ENCODE measurements at regions not wholly inside any gene's neighbourhood (a gene's known extent, or its start where the extent isn't known, plus 50 kb on each side); places are given as distances from the start of the nearest gene placed in this dataset.

DNA sequence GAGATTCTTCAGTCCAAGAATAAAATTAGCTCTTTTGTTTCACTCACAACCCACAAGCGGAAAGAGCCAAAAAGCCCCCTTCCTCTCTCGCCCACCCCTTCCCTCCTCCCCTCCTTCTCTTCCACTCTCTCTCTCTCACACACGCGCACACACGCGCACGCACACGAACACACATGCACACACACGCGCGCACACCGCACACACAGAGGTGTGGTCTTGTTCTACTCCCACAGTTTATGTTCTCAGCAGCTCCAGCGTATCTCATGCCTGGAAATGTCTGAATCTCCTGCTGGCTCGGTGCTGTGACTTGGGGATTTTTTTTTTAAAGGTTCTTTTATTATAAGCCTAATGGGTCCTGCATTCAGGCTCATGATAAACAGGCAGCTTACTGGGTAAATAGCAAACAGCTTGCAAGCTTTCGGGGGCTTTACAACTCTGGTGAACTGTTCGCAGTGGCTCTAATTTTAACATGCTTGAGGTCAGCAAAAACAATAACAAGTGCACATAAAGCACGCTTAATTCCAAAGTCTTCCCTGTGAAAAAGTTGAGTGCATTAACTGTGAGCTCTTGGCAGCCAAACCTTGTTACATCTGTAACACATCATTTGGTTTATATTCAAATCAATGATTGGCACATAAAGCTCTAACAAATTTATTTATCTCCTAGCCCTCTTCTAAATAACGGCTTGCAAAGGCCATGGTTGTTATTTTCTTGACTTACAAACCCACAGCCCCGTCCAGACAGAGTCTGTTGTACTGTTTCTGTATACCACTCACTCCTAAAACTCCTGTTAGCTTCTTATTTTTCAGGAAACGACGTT is 424.1 kb upstream of the MGMT start:
- Histone ChIP-seq H3K9me3 (ENCODE audit: control insufficient read depth, low read length) (no peaks in the 10 kb centered on the region), H3K9ac (ENCODE audit: low read length) (no peak overlapping the region)

DNA sequence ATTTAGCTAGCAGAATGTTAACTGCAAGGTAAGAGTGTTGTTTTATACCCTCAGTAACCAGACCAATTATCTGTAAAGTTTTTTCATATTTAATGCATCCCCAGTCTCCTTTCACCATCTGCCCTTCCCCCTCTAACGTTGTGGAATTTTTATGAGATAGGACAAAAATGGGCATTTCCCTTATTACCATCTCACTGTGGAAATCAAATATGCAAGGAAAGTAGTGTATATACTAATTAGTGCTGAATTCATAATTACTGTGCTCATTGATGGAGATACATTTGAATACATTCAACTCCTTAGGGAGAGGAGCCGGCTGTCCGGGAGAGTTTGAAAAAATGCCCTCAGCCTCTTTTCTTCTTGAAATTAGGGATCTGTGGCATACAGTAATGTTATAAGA is 423.4 kb upstream of the MGMT start:
- H3K27me3 ChIP-seq (ENCODE audit: control insufficient read depth, insufficient read depth, low read length): no peaks in the 10 kb centered on the region

More for the DNA sequence above, 424.1 kb upstream of the MGMT start:
- Histone ChIP-seq H3K27me3 (ENCODE audit: control insufficient read depth, insufficient read depth, low read length) (no peaks in the 10 kb centered on the region), H3K4me3 (ENCODE audit: low read length) (no peak overlapping the region), H3K36me3 (ENCODE audit: control insufficient read depth, insufficient read depth, low read length) (no peaks in the 10 kb centered on the region), H3K4me1 (ENCODE audit: control insufficient read depth, insufficient read depth, low read length) (no peaks in the 10 kb centered on the region)

DNA sequence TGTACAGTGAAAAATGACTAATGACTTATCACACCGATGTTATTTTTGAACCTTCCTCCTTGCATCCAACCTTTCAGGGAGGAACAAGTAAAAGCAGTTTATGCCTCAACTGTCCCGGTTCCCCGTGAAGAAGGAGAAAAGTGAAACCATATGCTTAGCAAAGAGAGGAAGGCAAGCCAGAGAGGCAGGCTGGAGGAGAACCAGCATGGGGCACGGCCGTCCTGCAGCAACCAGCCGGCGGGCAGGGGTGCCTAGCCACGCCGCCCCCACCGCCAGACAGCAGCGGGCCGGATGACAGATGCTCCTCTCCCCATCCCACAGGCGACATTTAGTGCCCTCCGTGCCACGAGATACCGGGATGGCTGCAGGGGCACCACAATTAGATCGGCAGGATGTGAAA is 421.4 kb upstream of the MGMT start:
- H3K4me1 ChIP-seq (ENCODE audit: control insufficient read depth, insufficient read depth, low read length): no peaks in the 10 kb centered on the region
- H3K9me3 ChIP-seq (ENCODE audit: control insufficient read depth, low read length): no peaks in the 10 kb centered on the region
- H3K36me3 ChIP-seq (ENCODE audit: control insufficient read depth, insufficient read depth, low read length): no peaks in the 10 kb centered on the region
- H3K9ac ChIP-seq (ENCODE audit: low read length): no peak overlapping the region
- no peaks in the 10 kb centered on the region for H3K27me3 ChIP-seq (ENCODE audit: control insufficient read depth, insufficient read depth, low read length)
- H3K4me3 ChIP-seq (ENCODE audit: low read length): no peak overlapping the region

More for the DNA sequence above, 423.4 kb upstream of the MGMT start:
- H3K4me1 ChIP-seq (ENCODE audit: control insufficient read depth, insufficient read depth, low read length): no peaks in the 10 kb centered on the region
- no peaks in the 10 kb centered on the region for H3K36me3 ChIP-seq (ENCODE audit: control insufficient read depth, insufficient read depth, low read length)
- no peaks in the 10 kb centered on the region for H3K9me3 ChIP-seq (ENCODE audit: control insufficient read depth, low read length)
- no peak overlapping the region for H3K4me3 ChIP-seq (ENCODE audit: low read length)
- no peak overlapping the region for H3K9ac ChIP-seq (ENCODE audit: low read length)

DNA sequence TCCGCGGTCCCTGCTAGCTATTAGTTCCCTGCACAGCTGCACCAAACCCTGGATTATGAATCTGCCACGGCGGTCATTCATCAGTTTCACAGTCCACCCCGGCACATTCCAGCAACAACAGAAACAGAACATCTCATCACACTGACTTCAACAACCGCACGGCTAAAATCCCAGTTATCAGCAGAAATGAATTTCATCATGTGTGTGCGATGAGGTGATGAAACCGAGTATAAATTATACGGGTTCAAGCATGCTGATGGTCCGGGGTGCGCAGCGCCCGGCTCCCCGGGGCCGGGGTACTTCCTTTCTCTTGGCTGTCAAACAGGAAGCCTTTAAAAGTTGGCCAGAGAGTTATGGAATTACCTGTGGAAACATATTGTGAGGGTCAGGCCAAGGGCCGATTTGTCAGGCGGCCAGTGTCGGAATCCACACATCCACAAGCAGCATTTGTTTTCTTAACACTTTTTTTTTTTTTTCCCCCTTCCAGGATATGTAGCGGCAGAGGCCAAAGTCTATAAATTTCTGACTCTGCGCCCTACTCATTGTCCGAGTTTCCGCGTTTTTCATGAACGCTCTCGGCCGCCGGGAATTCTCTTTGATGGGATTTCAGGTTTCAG is 420.9 kb upstream of the MGMT start:
- no peaks in the 10 kb centered on the region for H3K36me3 ChIP-seq (ENCODE audit: control insufficient read depth, insufficient read depth, low read length)
- no peaks in the 10 kb centered on the region for H3K27me3 ChIP-seq (ENCODE audit: control insufficient read depth, insufficient read depth, low read length)
- no peak overlapping the region for H3K9ac ChIP-seq (ENCODE audit: low read length)
- no peak overlapping the region for H3K4me3 ChIP-seq (ENCODE audit: low read length)
- H3K9me3 ChIP-seq (ENCODE audit: control insufficient read depth, low read length): no peaks in the 10 kb centered on the region
- no peaks in the 10 kb centered on the region for H3K4me1 ChIP-seq (ENCODE audit: control insufficient read depth, insufficient read depth, low read length)

DNA sequence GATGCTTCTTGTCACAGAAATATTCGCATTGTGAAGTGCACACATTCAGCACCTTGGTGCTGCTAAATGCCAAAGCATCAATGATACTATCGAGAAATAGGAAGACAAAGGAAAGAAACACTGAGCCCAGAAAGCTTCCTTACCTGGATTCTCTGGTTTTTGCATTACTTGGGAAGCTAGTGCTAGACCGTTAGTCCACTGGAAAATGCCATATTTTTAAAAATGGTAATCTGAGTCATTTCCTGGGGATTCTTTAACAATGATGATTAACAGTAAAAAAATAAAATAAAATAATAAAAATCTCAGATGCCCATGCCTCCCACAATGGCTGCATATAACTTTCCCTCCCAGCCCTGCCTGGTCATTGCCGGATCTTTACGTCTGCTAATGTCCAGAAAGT is 420.1 kb upstream of the MGMT start:
- no peak overlapping the region for H3K9ac ChIP-seq (ENCODE audit: low read length)
- H3K4me3 ChIP-seq (ENCODE audit: low read length): no peak overlapping the region
- no peaks in the 10 kb centered on the region for H3K36me3 ChIP-seq (ENCODE audit: control insufficient read depth, insufficient read depth, low read length)
- H3K4me1 ChIP-seq (ENCODE audit: control insufficient read depth, insufficient read depth, low read length): no peaks in the 10 kb centered on the region
- no peaks in the 10 kb centered on the region for H3K27me3 ChIP-seq (ENCODE audit: control insufficient read depth, insufficient read depth, low read length)
- no peaks in the 10 kb centered on the region for H3K9me3 ChIP-seq (ENCODE audit: control insufficient read depth, low read length)

DNA sequence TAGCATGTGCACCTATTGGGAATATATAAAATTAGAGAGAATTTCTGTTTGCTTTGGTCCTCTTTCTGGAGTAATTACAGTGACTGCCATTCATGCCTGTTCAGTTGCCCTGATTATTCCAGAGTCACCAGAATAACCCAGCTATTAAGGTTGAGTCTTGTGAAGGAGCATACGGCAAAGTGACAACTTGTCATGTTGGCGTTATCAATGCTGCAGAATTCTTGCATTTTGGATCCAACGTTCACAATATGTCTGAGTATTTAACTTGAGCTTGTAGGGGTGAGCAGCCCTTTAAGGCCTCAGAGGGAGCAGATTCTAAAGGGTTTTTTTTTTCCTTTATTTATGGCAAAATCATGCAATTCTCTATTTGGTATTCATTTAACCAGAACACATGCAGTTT is 419.4 kb upstream of the MGMT start:
- Histone ChIP-seq H3K36me3 (ENCODE audit: control insufficient read depth, insufficient read depth, low read length) (no peaks in the 10 kb centered on the region), H3K4me3 (ENCODE audit: low read length) (no peak overlapping the region), H3K27me3 (ENCODE audit: control insufficient read depth, insufficient read depth, low read length) (no peaks in the 10 kb centered on the region), H3K4me1 (ENCODE audit: control insufficient read depth, insufficient read depth, low read length) (no peaks in the 10 kb centered on the region), H3K9ac (ENCODE audit: low read length) (no peak overlapping the region), H3K9me3 (ENCODE audit: control insufficient read depth, low read length) (no peaks in the 10 kb centered on the region)

DNA sequence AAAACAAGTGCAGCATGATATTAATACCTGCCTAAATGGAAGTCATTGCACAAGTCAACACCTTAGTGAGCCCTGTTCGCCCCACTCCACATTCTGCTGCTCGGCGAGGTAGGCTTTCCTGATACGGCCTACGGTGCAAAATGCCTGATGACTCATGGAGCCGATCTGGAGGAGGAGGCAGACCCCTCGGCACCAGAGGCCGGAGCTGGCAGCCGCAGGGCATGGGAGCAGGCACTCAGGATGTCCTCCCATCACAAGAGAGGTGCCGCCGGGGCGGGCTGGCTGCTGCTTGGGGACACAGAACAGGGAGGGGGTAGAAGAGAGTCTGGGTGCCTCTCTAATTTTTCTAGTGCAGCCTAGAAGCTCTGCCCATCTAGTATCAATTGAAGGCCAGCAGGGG is 418.5 kb upstream of the MGMT start:
- Histone ChIP-seq H3K9ac (ENCODE audit: low read length) (no peak overlapping the region), H3K36me3 (ENCODE audit: control insufficient read depth, insufficient read depth, low read length) (no peaks in the 10 kb centered on the region), H3K27me3 (ENCODE audit: control insufficient read depth, insufficient read depth, low read length) (no peaks in the 10 kb centered on the region)

DNA sequence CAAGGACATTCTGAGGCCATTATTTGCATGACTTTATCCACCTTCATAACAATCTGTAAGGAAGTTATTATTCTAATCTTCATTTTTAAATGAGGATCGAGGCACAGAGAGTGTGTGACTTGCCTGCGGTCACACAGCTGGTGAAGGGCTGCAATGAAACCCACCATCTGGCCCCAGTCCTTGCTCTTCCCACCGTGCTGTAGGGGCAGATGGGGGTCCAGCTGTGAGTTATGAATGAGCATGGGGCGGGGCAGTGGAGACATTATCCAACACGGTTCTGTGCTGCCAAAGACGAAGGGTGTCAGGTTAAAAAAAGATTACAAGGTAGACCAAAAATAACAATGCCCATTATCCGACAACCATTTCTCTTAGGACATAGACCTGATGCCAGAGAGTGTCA is 417.5 kb upstream of the MGMT start:
- H3K27me3 ChIP-seq (ENCODE audit: control insufficient read depth, insufficient read depth, low read length): no peaks in the 10 kb centered on the region

More for the DNA sequence above, 418.5 kb upstream of the MGMT start:
- Histone ChIP-seq H3K9me3 (ENCODE audit: control insufficient read depth, low read length) (no peaks in the 10 kb centered on the region), H3K4me3 (ENCODE audit: low read length) (no peak overlapping the region), H3K4me1 (ENCODE audit: control insufficient read depth, insufficient read depth, low read length) (no peaks in the 10 kb centered on the region)

DNA sequence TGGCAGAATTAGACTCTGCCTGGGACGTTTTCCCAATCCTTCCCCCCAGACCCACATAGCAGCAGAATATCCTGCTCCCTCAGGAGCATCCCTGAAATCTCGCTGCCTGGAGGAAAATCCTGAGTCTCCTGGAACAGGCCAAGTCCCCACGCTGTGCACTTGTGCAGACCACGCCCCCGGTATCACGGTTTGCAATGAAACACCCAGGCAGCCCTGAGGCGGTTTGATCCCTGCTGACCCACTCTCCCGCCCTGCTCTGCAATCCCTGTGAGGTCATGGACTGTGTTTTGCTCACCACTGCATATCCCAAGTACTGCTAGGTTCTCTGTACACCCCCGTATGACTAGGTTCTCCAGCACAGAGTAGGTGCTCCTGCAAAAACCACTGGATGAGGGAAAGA is 411.8 kb upstream of the MGMT start:
- H3K27me3 ChIP-seq (ENCODE audit: control insufficient read depth, insufficient read depth, low read length): no peaks in the 10 kb centered on the region

More for the DNA sequence above, 417.5 kb upstream of the MGMT start:
- no peaks in the 10 kb centered on the region for H3K36me3 ChIP-seq (ENCODE audit: control insufficient read depth, insufficient read depth, low read length)
- H3K9ac ChIP-seq (ENCODE audit: low read length): no peak overlapping the region
- no peaks in the 10 kb centered on the region for H3K4me1 ChIP-seq (ENCODE audit: control insufficient read depth, insufficient read depth, low read length)
- no peak overlapping the region for H3K4me3 ChIP-seq (ENCODE audit: low read length)
- H3K9me3 ChIP-seq (ENCODE audit: control insufficient read depth, low read length): no peaks in the 10 kb centered on the region

DNA sequence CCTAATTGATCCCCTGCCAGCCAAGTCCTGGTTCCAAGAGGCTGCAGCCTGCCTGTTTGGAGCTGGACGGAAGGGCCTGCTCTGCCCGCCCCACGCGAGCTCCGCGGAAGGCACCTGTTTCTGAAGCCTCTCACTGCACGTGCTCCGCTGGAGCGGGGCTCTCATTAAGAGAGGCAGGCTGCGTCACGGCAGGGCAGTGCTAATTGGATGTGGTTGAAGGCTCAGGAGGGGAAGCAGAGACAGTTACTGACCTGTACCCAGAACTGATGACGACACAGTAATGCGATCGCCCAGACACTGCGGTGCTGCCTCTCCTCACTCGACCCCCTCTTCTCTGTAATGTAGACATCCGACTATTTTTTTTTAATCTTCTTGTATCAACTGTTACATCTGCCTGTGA is 411.1 kb upstream of the MGMT start:
- Histone ChIP-seq H3K9ac (ENCODE audit: low read length) (no peak overlapping the region), H3K27me3 (ENCODE audit: control insufficient read depth, insufficient read depth, low read length) (no peaks in the 10 kb centered on the region), H3K4me1 (ENCODE audit: control insufficient read depth, insufficient read depth, low read length) (no peaks in the 10 kb centered on the region)

More for the DNA sequence above, 411.8 kb upstream of the MGMT start:
- Histone ChIP-seq H3K36me3 (ENCODE audit: control insufficient read depth, insufficient read depth, low read length) (no peaks in the 10 kb centered on the region), H3K9ac (ENCODE audit: low read length) (no peak overlapping the region), H3K9me3 (ENCODE audit: control insufficient read depth, low read length) (no peaks in the 10 kb centered on the region), H3K4me3 (ENCODE audit: low read length) (no peak overlapping the region), H3K4me1 (ENCODE audit: control insufficient read depth, insufficient read depth, low read length) (no peaks in the 10 kb centered on the region)

DNA sequence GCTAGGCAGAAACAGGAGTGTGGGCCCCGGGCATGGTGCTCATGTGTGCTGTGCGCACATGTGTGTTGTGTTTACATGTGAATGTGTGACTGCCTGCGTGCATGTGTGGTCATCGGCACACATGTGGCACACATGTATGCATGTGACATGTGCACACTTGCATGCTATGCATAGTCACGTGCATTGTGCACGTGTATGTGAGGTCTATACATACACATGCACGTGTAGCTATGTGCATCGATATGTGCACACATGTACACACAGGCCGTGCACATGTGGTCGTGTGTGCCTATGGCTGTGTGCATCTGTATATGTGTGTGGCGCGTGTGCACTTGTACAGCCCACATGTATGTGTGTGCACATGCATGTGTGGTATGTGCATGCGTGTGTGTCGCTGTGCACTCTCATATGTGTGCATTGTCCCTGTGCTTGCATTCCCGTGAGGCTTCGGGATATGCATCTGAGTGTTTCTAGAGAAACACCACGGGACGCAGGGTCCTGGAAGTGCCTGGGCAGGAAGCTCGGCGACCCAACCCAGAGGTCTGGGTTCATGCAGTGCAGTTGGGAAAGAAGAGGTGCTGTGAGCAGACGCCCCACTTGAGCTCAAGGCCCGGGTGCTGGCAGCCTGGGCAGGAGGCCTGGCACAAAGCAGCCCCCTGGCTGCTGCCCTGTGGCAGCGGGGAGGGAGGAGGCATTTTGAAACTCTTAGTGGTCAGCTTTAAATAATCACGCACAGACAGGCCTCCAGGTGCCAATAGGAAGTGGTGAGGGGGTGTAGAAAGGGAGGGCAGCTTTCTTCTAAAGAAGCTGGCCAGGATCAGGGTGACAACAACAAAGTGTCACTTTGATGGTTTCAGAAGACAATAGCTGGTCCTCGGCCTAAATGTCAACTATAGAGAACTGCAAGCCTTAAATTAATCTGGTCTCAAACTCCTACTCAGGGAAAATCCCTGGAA is 410.0 kb upstream of the MGMT start:
- Histone ChIP-seq H3K27me3 (ENCODE audit: control insufficient read depth, insufficient read depth, low read length) (no peaks in the 10 kb centered on the region), H3K9ac (ENCODE audit: low read length) (no peak overlapping the region), H3K4me1 (ENCODE audit: control insufficient read depth, insufficient read depth, low read length) (no peaks in the 10 kb centered on the region), H3K36me3 (ENCODE audit: control insufficient read depth, insufficient read depth, low read length) (no peaks in the 10 kb centered on the region), H3K4me3 (ENCODE audit: low read length) (no peak overlapping the region), H3K9me3 (ENCODE audit: control insufficient read depth, low read length) (no peaks in the 10 kb centered on the region)

More for the DNA sequence above, 411.1 kb upstream of the MGMT start:
- H3K9me3 ChIP-seq (ENCODE audit: control insufficient read depth, low read length): no peaks in the 10 kb centered on the region
- no peaks in the 10 kb centered on the region for H3K36me3 ChIP-seq (ENCODE audit: control insufficient read depth, insufficient read depth, low read length)
- H3K4me3 ChIP-seq (ENCODE audit: low read length): no peak overlapping the region

Measured in mucosa of stomach (tissue), 1 donor.